ENCODE measurements at regions not wholly inside any gene's neighbourhood (a gene's known extent, or its start where the extent isn't known, plus 50 kb on each side); places are given as distances from the start of the nearest gene placed in this dataset.

GRCh38 chr10:10860455-10860976 lies 157.2 kb upstream of the CELF2 start:
- no peak for DNase-seq (ENCODE audit: low spot score)

- DNase-seq (ENCODE audit: low spot score), result no peak
These were observed 152.4 kb upstream of the CELF2 start for GRCh38 chr10:10865303-10865702.

DNA sequence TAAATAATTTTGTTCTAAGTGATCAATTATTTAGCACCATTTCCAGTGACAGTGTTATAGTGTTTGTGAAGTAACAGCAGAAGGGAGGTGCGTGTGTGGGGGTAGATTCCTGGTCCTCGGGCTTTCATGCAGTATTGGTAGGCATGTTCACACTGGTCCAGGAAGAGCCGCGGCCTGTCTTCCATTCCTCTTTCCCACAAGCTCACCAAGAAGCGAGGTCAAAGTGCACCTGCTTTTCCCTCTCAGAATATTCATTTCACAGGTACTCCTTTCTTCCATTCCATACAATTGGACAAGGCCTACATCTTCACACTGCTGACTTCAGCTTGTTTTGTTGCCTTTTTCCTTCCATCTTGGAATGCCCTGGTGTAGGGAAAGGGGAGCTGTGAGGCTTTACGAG lies 151.8 kb upstream of the CELF2 start:
- no peak for DNase-seq (ENCODE audit: low spot score)

GRCh38 chr10:10869592-10869991 lies 148.1 kb upstream of the CELF2 start:
- no peak for DNase-seq (ENCODE audit: low spot score)

DNA sequence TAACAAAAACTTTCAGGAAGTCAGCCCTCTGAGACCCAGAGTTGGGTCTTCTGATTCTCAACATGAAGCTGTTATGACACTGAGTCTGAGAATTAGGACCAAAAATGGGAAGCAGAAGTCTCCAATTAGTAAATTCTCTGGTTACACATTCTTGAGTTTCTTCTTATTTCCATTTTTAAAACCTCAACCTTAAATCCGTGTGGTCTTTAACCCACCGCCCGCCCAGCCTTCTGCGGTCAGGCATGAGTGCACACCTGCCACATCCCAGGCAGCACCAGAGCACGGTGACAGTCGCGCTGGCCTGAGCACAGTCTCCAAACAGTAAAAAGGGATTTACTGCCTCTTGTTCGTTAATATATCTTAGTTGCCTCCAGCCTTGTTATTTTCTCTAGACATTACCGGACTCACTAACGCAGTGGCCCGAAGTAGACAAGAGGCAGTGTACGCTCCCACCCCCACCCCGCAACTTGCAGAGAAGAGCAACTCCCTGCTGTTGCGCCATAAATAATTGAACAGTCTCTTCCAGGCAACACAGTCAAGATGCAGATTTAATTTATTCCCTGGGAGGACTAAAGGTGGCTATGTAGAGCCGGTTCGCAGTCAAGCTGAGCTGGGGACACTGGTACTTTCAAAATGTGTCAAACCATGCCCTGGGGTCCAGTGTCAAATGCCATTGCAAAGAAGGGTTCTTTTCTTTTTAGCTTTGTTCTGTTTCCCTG lies 147.0 kb upstream of the CELF2 start:
- DNase-seq (ENCODE audit: low spot score), result no peak

DNA sequence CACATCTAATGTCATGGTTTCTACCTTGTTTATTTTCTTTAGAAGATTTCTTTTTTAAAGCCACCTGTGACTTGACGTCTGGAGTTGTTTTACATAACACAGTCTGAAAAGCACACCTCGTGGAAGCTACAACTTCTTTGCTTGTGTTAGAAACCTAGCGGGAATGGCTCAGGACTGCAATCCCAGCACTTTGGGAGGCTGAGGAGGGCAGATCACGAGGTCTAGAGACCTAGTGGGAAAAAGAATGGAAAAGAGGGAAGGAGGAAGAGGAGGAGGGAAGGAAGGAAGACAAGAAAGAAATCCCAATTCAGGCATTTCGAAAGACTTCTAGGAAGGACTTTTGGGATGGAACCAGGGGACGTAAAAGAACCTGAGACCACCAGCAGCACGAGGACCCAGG lies 146.3 kb upstream of the CELF2 start:
- DNase-seq (ENCODE audit: low spot score), result no peak

DNA sequence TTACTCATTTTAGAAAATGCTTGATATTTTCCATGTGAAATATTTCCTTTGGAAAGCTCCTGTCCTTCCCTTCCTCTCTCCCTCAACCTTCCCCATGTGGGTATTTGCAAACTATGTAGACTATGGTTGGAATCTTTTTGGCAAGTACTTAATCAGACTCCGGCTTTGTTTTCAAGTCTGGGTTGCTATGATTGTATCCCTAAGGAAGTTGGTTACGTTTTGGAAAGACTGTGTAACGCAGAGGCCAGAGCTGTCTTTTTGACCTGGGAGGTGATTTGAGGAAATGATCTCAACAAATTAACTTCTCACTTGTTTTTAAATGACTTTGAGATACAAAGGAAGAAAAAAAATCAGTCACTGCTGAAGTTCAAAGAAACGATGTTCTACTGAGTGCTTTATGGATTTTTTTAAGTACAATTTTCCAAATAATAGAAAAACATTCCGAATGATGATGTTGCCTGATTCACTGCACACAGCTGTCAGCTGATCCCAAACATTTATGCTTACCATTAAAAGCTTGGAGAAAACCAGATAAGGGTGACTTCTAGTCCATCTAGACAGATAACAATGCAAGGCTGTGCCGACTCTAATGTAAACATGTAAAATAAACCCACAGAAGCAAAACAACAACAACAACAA lies 145.5 kb upstream of the CELF2 start:
- no peak for DNase-seq (ENCODE audit: low spot score)

GRCh38 chr10:10872764-10873163 lies 144.9 kb upstream of the CELF2 start:
- no peak for DNase-seq (ENCODE audit: low spot score)

GRCh38 chr10:10873289-10873688 lies 144.4 kb upstream of the CELF2 start:
- DNase-seq (ENCODE audit: low spot score), result no peak

DNA sequence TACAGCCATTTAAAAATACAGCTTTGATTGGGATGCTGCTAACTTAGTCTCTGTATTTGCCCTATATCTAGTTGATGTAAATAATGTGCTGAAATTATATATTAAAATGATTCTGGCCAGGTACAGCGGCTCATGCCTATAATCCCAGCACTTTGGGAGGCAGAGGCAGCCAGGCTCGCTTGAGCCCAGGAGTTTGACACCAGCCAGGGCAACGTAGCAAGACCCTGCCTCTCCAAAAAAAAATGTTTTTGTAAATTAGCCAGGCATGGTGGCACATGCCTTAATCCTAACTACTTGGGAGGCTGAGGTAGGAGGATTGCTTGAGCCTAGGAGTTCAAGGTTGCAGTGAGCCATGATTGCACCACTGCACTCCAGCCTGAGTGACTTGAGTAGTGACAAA lies 143.8 kb upstream of the CELF2 start:
- no peak for DNase-seq (ENCODE audit: low spot score)

DNA sequence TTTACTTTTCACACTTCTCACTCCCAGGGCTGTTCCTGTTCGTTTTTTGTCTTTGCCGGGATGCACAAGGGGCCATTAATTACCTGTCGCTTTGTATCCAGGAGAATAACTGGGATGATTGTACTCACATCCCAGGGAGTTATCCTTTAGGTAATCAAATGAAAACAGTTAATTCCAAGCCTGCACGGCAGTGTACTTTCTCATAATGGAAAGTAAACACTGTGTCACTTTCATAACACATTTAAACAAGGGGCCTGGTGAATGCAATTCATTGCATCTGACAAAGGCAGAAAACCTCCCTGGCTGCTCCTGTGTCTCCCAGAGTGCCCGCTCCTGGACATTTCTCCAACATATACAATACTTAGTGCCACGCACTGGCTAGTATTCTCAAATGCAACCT lies 138.7 kb upstream of the CELF2 start:
- no peak for DNase-seq (ENCODE audit: low spot score)

- no peak for DNase-seq (ENCODE audit: low spot score)
These were observed 136.4 kb upstream of the CELF2 start for GRCh38 chr10:10881117-10881813.

DNA sequence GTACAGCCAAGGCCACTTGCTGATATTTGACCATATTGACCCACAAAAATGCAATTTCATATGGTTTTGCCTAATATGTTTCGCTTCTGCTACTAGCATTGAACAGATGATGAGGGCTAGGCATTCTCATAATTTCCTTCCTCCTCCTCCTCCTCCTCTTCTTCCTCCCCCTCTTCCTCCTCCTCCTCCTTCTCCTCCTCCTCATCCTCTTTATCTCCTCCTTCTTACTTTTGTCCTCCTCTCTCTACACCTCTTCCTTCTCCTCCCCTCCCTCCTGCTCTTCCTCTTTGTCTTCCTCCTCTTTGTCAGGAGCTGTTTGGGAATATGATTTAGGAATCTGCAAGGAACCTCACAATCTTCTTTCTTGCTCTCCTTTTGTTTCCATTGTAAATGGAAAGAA lies 133.9 kb upstream of the CELF2 start:
- DNase-seq (ENCODE audit: low spot score), result no peak

DNA sequence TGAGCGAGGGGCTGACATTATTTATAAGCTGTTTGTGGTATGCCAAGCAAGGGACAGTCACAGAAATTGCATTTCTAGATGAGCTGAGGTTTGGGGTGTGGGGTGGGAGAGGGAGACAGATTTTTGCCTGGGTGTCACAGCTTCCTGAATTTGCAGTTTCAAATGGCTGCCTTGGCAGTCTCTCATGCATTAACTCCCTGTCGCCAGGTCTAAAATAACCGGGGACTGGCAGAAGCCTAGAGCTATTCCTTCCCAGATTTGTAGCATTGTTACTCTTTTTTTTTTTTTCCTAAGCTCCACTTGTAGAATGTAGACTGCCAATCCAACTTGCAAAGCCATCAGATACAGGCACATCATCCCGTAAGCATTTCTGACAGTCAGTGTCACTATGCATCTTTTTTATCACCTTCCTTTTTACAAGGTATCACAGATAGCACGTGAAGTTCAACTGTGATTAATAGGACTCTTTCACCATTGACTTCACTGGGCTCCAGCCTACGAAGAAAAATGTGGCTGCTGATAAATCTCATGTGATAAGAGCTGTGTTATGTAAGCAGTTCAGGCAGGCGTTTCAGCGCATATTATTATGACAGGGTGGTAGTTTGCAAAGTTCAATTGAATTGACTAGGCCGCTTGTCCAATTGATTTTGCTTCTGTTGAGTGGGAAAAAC lies 130.7 kb upstream of the CELF2 start:
- no peak for DNase-seq (ENCODE audit: low spot score)

DNA sequence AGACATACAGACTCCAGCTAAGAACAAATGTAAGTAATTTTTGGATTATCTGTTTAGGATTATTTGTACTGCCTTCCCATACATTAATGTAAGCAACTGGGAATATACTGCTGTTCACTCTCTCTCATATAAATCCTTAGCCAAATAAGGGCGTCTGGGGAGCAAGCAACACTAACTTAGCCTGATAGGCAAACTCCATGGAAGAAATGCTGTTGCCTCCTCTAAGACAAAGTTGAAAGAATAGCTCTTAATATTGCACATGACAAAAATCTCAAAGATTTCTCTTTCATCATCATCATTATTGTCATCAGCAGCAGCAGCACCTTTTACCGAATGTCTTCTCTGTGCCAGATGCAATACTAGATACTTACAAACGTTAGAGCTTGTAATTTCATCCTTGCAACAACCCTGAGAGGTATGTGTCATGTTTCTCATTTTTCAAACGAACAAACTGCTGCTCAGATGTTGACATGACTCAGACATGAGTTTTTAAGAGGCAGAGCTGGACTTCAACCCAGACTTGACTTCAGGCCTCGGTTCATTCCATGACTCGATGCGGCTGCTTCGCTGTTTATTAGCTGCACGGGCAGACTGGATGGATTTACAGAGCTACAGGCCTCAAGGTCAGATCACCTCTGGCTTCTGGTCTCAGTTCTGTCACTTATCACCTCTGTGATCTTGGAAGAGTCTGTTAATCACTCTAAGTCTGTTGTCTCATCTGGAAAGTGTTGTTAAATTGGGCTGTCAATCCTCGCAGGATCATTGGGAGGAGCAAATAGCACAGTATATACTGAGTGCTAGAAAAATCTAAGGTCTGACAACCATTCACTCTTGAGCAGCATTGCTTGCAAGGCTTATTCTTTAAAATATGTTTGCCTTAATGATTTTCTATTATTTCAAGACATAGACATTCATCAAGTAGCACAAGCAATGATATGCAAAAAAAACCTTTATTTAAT lies 126.3 kb upstream of the CELF2 start:
- no peak for DNase-seq (ENCODE audit: low spot score)

GRCh38 chr10:10892290-10892875 lies 125.3 kb upstream of the CELF2 start:
- DNase-seq (ENCODE audit: low spot score), result no peak

GRCh38 chr10:10897400-10897799 lies 120.3 kb upstream of the CELF2 start:
- DNase-seq (ENCODE audit: low spot score), result no peak

GRCh38 chr10:10901906-10902305 lies 115.8 kb upstream of the CELF2 start:
- DNase-seq (ENCODE audit: low spot score), result no peak

DNA sequence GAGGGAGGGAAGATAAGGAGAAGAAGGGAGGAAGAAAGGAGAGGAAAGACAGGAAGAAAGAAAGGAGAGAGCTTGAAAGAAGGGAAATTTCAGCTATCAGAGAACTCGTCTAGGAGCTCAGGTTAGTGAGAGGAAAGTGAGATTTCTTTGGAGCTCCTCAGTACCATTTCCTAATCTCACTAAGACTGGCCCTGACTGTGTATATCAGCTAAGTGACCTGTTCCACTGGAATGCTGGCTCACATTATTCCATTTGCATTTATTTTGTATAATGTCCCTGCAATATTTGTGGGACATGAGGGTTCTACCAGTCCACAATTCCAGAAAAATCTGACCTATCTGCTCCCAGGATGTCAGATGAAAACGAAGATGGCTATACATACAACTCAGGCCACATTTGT lies 114.7 kb upstream of the CELF2 start:
- no peak for DNase-seq (ENCODE audit: low spot score)

- no peak for DNase-seq (ENCODE audit: low spot score)
These were observed 114.1 kb upstream of the CELF2 start for GRCh38 chr10:10903620-10904019.

GRCh38 chr10:10910634-10911033 lies 107.0 kb upstream of the CELF2 start:
- DNase-seq (ENCODE audit: low spot score), result no peak

Data from D341Med (cell line).